Endothelial cell of umbilical vein (primary cell): ENCODE measurements at regions not wholly inside any gene's neighbourhood (a gene's known extent, or its start where the extent isn't known, plus 50 kb on each side); places are given as distances from the start of the nearest gene placed in this dataset.
"Not testable (repeated sequence)": the region's sequence is repeated elsewhere in the genome, so short reads cannot be mapped to it uniquely, and the experiment has no call there.

Experiments used
- BruUV-seq: library from RNA; stranded (reverse); fragments of 400-500 nt; replicated peaks from 2 replicates; lab custom pipeline; 2021; lab: Mats Ljungman, UMichigan
- CTCF ChIA-PET: fragments of 300-600, 350-600 bp; sonication (Branson Sonifier 250); formaldehyde crosslinking; loops from one replicate; lab custom pipeline; 2021; ENCODE audit warnings: antibody characterized with exemption, inconsistent platforms; lab: Charles Lee
- POLR2A ChIA-PET: fragments of 300-600, 350-600 bp; sonication (Branson Sonifier 250); formaldehyde crosslinking; loops from one replicate; lab custom pipeline; 2021; ENCODE audit warnings: antibody characterized with exemption, inconsistent platforms; lab: Charles Lee
- DNase-seq: peaks from one replicate; pipeline ENCODE4 v3.0.0-alpha.2; 2011; ENCODE audit warnings: low read depth, low spot score
- FAIRE-seq: peaks from 2 replicates; lab custom pipeline; 2011; peaks lifted over from hg19 to GRCh38; lab: Jason Lieb, UNC
- H2AFZ ChIP-seq: 2 replicates; pipeline ENCODE4 v1.6.0; 2012; ENCODE audit warnings: low read depth, low read length, control low read depth, inconsistent platforms
- H3K27ac ChIP-seq: 2 replicates; pipeline ENCODE4 v1.5.1; 2011; ENCODE audit warnings: low read depth, mild to moderate bottlenecking, control low read depth, low read length, moderate library complexity; ENCODE audit not compliant: insufficient read depth
- H3K27me3 ChIP-seq, 2 experiments: 2 replicates each; pipeline versions ENCODE4 v1.6.0 to v1.6.1; 2011; ENCODE audit warnings: low read length in 2 of 2, mixed read lengths in 1 of 2; ENCODE audit not compliant: control insufficient read depth in 2 of 2, insufficient read depth in 2 of 2
- H3K36me3 ChIP-seq, 2 experiments: 2 replicates in 1 of 2; 3 replicates in 1 of 2; pipeline ENCODE4 v1.5.1; 2011; ENCODE audit warnings: low read length in 2 of 2, mild to moderate bottlenecking in 1 of 2, moderate library complexity in 1 of 2; ENCODE audit not compliant: control insufficient read depth in 2 of 2, insufficient read depth in 2 of 2; ENCODE audit errors: extremely low read depth in 1 of 2
- H3K4me1 ChIP-seq: 3 replicates; pipeline ENCODE4 v1.5.1; 2011; ENCODE audit warnings: mild to moderate bottlenecking, low read length; ENCODE audit not compliant: control insufficient read depth, insufficient read depth; ENCODE audit errors: extremely low read depth
- H3K4me2 ChIP-seq: 2 replicates; pipeline ENCODE4 v1.6.1; 2011; ENCODE audit warnings: low read length, control low read depth, mixed read lengths; ENCODE audit not compliant: insufficient read depth
- H3K4me3 ChIP-seq, 3 experiments: fragments of 200-600 bp in 1 of 3; sonication (generic), shearing (Covaris generic) in 1 of 3; replicated peaks in 1 of 3; 2 replicates each; pipeline ENCODE4 v1.5.1; 2011 to 2016; ENCODE audit warnings: control low read depth in 3 of 3, low read length in 3 of 3, mild to moderate bottlenecking in 2 of 3, inconsistent platforms in 1 of 3, low read depth in 1 of 3, moderate library complexity in 1 of 3; ENCODE audit not compliant: insufficient read depth in 1 of 3
- H3K79me2 ChIP-seq: 2 replicates; pipeline ENCODE4 v1.6.0; 2012; ENCODE audit warnings: low read length, inconsistent platforms; ENCODE audit not compliant: control insufficient read depth, insufficient read depth
- H3K9ac ChIP-seq: replicated peaks from 2 replicates; pipeline ENCODE3; 2011; ENCODE audit warnings: low read length, control low read depth; ENCODE audit not compliant: insufficient read depth; ENCODE audit errors: extremely low read depth
- H3K9me1 ChIP-seq: replicated peaks from 3 replicates; pipeline ENCODE4 v1.6.0; 2011; ENCODE audit warnings: mild to moderate bottlenecking, low read length; ENCODE audit not compliant: control insufficient read depth, insufficient read depth; ENCODE audit errors: extremely low read depth
- H3K9me3 ChIP-seq: replicated peaks from 2 replicates; pipeline ENCODE4 v1.5.1; 2012; ENCODE audit warnings: low read length, inconsistent platforms; ENCODE audit not compliant: control insufficient read depth, insufficient read depth
- H4K20me1 ChIP-seq: replicated peaks from 2 replicates; pipeline ENCODE3; 2011; ENCODE audit warnings: mild to moderate bottlenecking, low read length; ENCODE audit not compliant: control insufficient read depth, insufficient read depth; ENCODE audit errors: extremely low read depth
- dilution Hi-C: fragments of 300-500 bp; cut with MboI; formaldehyde crosslinking; loops from one replicate; pipeline ENCODE4 v1.15.0; 2019; ENCODE audit warnings: low sequenced_read_pairs; ENCODE audit not compliant: extremely low pct_ligation_motif_present
- intact Hi-C: fragments of 100-400 bp; cut with micrococcal nuclease; formaldehyde crosslinking; loops from one replicate; pipeline ENCODE4 v1.10.0; 2022

GRCh38 chr9:90694187-90694586, 51.6 kb upstream of the DIRAS2 start:
- DNase-seq, H3K9me3 ChIP-seq, H3K27ac ChIP-seq, POLR2A ChIA-PET, intact Hi-C loops, H3K36me3 ChIP-seq, H4K20me1 ChIP-seq, H3K27me3 ChIP-seq, dilution Hi-C loops, H3K4me1 ChIP-seq, FAIRE-seq, H2AFZ ChIP-seq, H3K9me1 ChIP-seq, H3K79me2 ChIP-seq, CTCF ChIA-PET, H3K4me2 ChIP-seq, H3K9ac ChIP-seq, H3K4me3 ChIP-seq, BruUV-seq: not testable (repeated sequence)
